GM12873 (cell line): ENCODE measurements at regions not wholly inside any gene's neighbourhood (a gene's known extent, or its start where the extent isn't known, plus 50 kb on each side); places are given as distances from the start of the nearest gene placed in this dataset.

Experiments used
- TF ChIP-seq, protein P1 (sequence below): IDR thresholded peaks from 2 replicates; pipeline ENCODE4 v1.5.1; 2012; ENCODE audit warnings: low read depth, mild to moderate bottlenecking, moderate library complexity, low read length, control low read depth; ENCODE audit not compliant: insufficient read depth; ENCODE audit errors: missing control alignments

DNA sequence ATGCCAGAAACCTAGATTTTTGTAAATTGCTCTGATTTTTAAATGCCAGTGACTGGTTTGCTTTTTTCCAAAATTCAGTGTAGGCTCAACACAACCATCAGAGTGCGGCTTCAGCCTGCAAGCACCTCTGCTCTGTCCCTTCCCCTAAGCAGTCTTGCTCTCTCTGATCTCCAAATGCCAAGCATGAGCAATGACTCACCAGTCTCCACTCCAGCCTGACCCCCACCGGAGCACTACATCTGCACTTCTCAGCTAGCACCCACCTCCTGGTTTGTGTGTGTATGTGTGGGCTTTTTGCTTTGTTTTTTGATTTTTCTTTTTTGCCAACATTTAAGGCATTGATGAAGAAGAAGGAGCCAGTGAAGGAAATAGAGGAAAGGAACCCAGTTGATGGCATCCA, 61.4 kb upstream of the ADRA1B start:
- TF ChIP-seq, protein P1, sequence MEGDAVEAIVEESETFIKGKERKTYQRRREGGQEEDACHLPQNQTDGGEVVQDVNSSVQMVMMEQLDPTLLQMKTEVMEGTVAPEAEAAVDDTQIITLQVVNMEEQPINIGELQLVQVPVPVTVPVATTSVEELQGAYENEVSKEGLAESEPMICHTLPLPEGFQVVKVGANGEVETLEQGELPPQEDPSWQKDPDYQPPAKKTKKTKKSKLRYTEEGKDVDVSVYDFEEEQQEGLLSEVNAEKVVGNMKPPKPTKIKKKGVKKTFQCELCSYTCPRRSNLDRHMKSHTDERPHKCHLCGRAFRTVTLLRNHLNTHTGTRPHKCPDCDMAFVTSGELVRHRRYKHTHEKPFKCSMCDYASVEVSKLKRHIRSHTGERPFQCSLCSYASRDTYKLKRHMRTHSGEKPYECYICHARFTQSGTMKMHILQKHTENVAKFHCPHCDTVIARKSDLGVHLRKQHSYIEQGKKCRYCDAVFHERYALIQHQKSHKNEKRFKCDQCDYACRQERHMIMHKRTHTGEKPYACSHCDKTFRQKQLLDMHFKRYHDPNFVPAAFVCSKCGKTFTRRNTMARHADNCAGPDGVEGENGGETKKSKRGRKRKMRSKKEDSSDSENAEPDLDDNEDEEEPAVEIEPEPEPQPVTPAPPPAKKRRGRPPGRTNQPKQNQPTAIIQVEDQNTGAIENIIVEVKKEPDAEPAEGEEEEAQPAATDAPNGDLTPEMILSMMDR, result no peak

DNA sequence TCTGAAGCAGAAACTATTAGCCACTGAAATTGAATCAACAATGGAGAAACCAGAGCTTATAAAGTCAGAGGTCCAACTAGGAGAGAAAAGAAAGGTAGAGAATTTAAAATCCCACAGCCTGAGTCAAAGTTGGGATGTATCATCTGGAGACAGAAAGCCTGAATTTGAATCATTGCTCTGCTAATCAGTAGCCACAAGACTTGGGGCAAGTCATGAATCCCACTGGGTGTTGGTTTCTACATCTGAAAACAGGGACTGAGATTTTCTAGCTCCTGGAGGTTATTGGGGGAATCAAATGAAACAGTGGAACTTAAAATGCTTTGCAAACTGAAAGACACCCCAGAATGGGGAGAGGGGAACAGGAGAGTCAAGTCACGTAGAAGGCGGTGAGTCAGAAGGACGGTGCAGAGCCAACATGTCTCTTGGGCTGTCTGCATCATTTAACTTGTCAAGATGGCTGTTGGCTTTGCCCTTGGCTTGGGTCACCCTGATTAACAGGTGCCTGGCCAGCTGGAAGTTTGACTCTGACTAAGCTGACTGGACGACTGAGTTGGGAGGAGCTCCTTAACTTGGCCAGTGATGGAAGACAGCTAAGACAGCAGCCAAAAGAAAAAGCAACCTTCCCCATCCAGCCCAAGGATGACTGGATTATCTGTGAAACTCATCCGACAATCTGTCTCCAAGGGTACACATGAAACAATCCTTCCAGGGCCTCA, 60.6 kb upstream of the ADRA1B start:
- TF ChIP-seq, protein P1, result no peak

DNA sequence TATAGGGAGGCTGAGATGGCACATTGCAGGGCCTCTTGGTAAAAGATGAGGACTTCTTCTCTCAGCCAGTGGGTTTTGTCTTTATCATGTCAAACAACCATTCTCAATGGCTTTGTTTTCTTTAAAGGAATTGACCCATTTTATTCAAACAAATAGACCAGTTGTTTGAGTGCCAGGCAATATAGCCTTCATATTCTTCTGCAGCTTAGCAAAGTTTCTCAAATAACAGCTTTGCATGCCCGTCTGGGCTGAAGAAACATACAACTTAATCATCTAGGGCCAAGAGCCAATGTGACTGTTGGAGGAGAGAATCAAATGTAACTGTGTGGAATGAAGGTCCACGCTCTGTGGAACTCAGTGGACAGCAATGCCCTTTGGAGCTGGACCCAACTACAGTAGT, 57.4 kb upstream of the ADRA1B start:
- TF ChIP-seq, protein P1, result no peak

DNA sequence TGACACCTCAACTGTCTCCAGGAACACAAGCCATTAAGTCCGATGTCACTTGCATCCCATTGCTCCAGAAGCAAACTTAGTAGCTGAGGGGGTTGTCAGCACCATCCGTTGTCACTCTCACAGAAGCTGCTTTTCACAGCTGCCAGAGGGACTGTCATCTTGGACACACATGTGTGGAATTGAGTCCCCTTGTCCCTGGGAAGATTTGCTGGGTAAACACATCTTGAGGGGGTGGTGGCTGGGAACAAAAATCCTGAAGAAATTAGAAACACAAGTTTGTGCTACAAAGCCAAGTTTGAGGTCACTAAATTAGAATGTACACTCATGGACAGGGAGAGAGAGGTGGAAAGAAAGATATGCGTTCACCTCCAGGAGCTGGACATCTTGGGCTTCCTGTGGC, 55.2 kb upstream of the ADRA1B start:
- TF ChIP-seq, protein P1, result no peak

DNA sequence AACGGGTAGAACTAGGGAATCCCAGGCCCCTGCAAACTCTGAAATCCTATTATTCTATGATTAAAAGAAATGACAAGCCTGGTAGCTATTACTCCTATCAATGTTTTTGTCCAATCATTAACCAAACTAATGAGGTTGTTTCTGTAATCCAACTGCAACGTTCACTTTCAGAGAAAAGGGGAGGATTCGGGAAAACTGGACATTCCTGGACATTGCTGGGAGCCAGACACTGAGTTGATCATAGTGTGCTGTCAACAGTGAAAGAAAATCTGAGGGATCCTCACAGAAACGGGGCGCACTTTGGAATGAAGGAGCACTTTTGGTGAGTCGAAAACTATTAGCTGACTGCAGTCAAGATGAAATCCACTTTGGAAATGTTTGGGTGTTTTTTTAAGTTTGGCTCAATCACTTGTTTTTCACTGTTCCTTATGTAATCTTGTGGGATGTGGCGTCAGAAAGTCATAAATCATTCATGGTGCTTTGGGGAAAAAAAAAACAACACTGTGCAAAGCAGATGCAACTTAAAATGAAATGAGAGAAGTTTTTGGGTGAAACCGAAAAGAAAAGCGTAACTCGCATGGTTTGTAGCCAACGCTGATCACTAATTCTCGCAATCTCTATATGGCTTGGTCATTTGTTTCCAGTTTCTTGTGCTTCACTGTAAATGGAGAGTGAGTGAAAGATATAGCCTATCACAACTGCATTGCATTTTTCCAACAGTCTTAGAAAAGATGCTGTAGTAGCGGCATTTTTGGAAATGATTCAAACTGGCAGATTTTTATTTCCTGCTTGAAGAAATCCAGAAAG, 51.2 kb upstream of the ADRA1B start:
- TF ChIP-seq, protein P1, result no peak

DNA sequence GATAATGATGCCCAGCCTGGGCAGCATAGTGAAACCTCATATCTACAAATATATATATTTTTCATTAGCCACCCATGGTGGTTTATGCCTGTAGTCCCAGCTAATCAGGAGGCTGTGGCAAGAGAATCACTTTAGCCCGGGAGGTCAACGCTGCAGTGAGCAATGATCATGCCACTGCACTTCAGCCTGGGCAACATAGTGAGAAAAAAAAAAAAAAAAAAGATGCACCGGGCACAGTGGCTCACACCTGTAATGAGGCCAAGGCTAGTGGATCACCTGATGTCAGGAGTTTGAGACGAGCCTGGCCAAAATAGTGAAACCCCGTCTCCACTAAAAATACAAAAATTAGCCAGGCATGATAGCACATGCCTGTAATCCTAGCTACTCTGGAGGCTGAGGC, 50.2 kb upstream of the ADRA1B start:
- TF ChIP-seq, protein P1, result no peak
